Endothelial cell of umbilical vein (primary cell): ENCODE measurements at regions not wholly inside any gene's neighbourhood (a gene's known extent, or its start where the extent isn't known, plus 50 kb on each side); places are given as distances from the start of the nearest gene placed in this dataset.

ENCODE experiments used
- BruUV-seq: library from RNA; stranded (reverse); fragments of 400-500 nt; replicated peaks from 2 replicates; lab custom pipeline; 2021; lab: Mats Ljungman, UMichigan
- CTCF ChIA-PET: fragments of 300-600, 350-600 bp; sonication (Branson Sonifier 250); formaldehyde crosslinking; loops from one replicate; lab custom pipeline; 2021; ENCODE audit warnings: antibody characterized with exemption, inconsistent platforms; lab: Charles Lee
- POLR2A ChIA-PET: fragments of 300-600, 350-600 bp; sonication (Branson Sonifier 250); formaldehyde crosslinking; loops from one replicate; lab custom pipeline; 2021; ENCODE audit warnings: antibody characterized with exemption, inconsistent platforms; lab: Charles Lee
- DNase-seq: peaks from one replicate; pipeline ENCODE4 v3.0.0-alpha.2; 2011; ENCODE audit warnings: low read depth, low spot score
- FAIRE-seq: peaks from 2 replicates; lab custom pipeline; 2011; peaks lifted over from hg19 to GRCh38; lab: Jason Lieb, UNC
- H2AFZ ChIP-seq: 2 replicates; pipeline ENCODE4 v1.6.0; 2012; ENCODE audit warnings: low read depth, low read length, control low read depth, inconsistent platforms
- H3K27ac ChIP-seq: 2 replicates; pipeline ENCODE4 v1.5.1; 2011; ENCODE audit warnings: low read depth, mild to moderate bottlenecking, control low read depth, low read length, moderate library complexity; ENCODE audit not compliant: insufficient read depth
- H3K27me3 ChIP-seq, 2 experiments: 2 replicates each; pipeline versions ENCODE4 v1.6.0 to v1.6.1; 2011; ENCODE audit warnings: low read length in 2 of 2, mixed read lengths in 1 of 2; ENCODE audit not compliant: control insufficient read depth in 2 of 2, insufficient read depth in 2 of 2
- H3K36me3 ChIP-seq, 2 experiments: 2 replicates in 1 of 2; 3 replicates in 1 of 2; pipeline ENCODE4 v1.5.1; 2011; ENCODE audit warnings: low read length in 2 of 2, mild to moderate bottlenecking in 1 of 2, moderate library complexity in 1 of 2; ENCODE audit not compliant: control insufficient read depth in 2 of 2, insufficient read depth in 2 of 2; ENCODE audit errors: extremely low read depth in 1 of 2
- H3K4me1 ChIP-seq: 3 replicates; pipeline ENCODE4 v1.5.1; 2011; ENCODE audit warnings: mild to moderate bottlenecking, low read length; ENCODE audit not compliant: control insufficient read depth, insufficient read depth; ENCODE audit errors: extremely low read depth
- H3K4me2 ChIP-seq: 2 replicates; pipeline ENCODE4 v1.6.1; 2011; ENCODE audit warnings: low read length, control low read depth, mixed read lengths; ENCODE audit not compliant: insufficient read depth
- H3K4me3 ChIP-seq, 3 experiments: fragments of 200-600 bp in 1 of 3; sonication (generic), shearing (Covaris generic) in 1 of 3; replicated peaks in 1 of 3; 2 replicates each; pipeline ENCODE4 v1.5.1; 2011 to 2016; ENCODE audit warnings: control low read depth in 3 of 3, low read length in 3 of 3, mild to moderate bottlenecking in 2 of 3, inconsistent platforms in 1 of 3, low read depth in 1 of 3, moderate library complexity in 1 of 3; ENCODE audit not compliant: insufficient read depth in 1 of 3
- H3K79me2 ChIP-seq: 2 replicates; pipeline ENCODE4 v1.6.0; 2012; ENCODE audit warnings: low read length, inconsistent platforms; ENCODE audit not compliant: control insufficient read depth, insufficient read depth
- H3K9ac ChIP-seq: replicated peaks from 2 replicates; pipeline ENCODE3; 2011; ENCODE audit warnings: low read length, control low read depth; ENCODE audit not compliant: insufficient read depth; ENCODE audit errors: extremely low read depth
- H3K9me1 ChIP-seq: replicated peaks from 3 replicates; pipeline ENCODE4 v1.6.0; 2011; ENCODE audit warnings: mild to moderate bottlenecking, low read length; ENCODE audit not compliant: control insufficient read depth, insufficient read depth; ENCODE audit errors: extremely low read depth
- H3K9me3 ChIP-seq: replicated peaks from 2 replicates; pipeline ENCODE4 v1.5.1; 2012; ENCODE audit warnings: low read length, inconsistent platforms; ENCODE audit not compliant: control insufficient read depth, insufficient read depth
- H4K20me1 ChIP-seq: replicated peaks from 2 replicates; pipeline ENCODE3; 2011; ENCODE audit warnings: mild to moderate bottlenecking, low read length; ENCODE audit not compliant: control insufficient read depth, insufficient read depth; ENCODE audit errors: extremely low read depth
- CTCF ChIP-seq, 2 donors: IDR thresholded peaks; 1 replicate in 1 of 2; 2 replicates in 1 of 2; pipeline ENCODE4 v1.5.1; 2011; ENCODE audit warnings: low read length in 2 of 2, mild to moderate bottlenecking in 2 of 2, moderate library complexity in 2 of 2, control low read depth in 1 of 2, inconsistent platforms in 1 of 2, low read depth in 1 of 2; ENCODE audit not compliant: insufficient read depth in 1 of 2; ENCODE audit errors: extremely low read depth in 1 of 2
- EZH2 ChIP-seq: IDR thresholded peaks from 2 replicates; pipeline ENCODE4 v1.6.1; 2012; ENCODE audit warnings: borderline replicate concordance, low read depth, mild to moderate bottlenecking, moderate library complexity, low read length, inconsistent platforms; ENCODE audit not compliant: severe bottlenecking
- FOS ChIP-seq: IDR thresholded peaks from 2 replicates; pipeline ENCODE4 v1.6.1; 2011; ENCODE audit warnings: mild to moderate bottlenecking, low read length, moderate library complexity, borderline replicate concordance; ENCODE audit not compliant: insufficient read depth
- GATA2 ChIP-seq: IDR thresholded peaks from 2 replicates; pipeline ENCODE4 v1.7.0; 2011; ENCODE audit warnings: low read depth, mild to moderate bottlenecking, moderate library complexity, mixed read lengths, low read length; ENCODE audit not compliant: insufficient read length, insufficient read depth
- JUN ChIP-seq: IDR thresholded peaks from 2 replicates; pipeline ENCODE4 v1.6.1; 2011; ENCODE audit warnings: borderline replicate concordance, low read depth; ENCODE audit not compliant: insufficient read length, insufficient read depth
- MAX ChIP-seq: IDR thresholded peaks from 2 replicates; pipeline ENCODE4 v1.6.1; 2011; ENCODE audit not compliant: insufficient read depth, insufficient read length
- MYC ChIP-seq: IDR thresholded peaks from one replicate; pipeline ENCODE4 v1.6.1; 2011; ENCODE audit warnings: mild to moderate bottlenecking, low read depth, low read length
- POLR2A ChIP-seq: IDR thresholded peaks from 2 replicates; pipeline ENCODE4 v1.6.1; 2012; ENCODE audit warnings: low read depth, mild to moderate bottlenecking, control low read depth, low read length
- POLR2AphosphoS5 ChIP-seq: IDR thresholded peaks from 2 replicates; pipeline ENCODE4 v1.6.1; 2012; ENCODE audit warnings: low read depth, mild to moderate bottlenecking, control low read depth, low read length, moderate library complexity; ENCODE audit not compliant: insufficient read depth
- dilution Hi-C: fragments of 300-500 bp; cut with MboI; formaldehyde crosslinking; loops from one replicate; pipeline ENCODE4 v1.15.0; 2019; ENCODE audit warnings: low sequenced_read_pairs; ENCODE audit not compliant: extremely low pct_ligation_motif_present
- intact Hi-C: fragments of 100-400 bp; cut with micrococcal nuclease; formaldehyde crosslinking; loops from one replicate; pipeline ENCODE4 v1.10.0; 2022

DNA sequence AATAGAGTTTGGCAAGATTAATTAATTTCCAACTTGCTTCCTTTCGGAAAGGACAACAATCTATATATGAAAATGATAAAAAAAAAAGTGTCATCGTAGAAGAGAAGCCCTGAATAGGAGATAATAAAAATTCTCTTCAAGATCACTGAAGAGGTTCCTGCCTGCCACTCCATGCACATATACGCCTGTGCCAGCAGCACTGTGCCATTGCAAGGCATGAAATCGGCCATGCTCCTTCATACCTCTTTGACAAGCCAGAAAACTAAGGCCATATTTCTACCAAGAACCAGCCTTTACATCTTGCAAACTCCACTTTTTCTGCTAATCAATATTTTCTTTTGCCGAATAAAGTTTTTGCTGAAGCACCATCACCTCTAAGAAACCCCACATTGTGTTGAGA is 365.5 kb downstream of the CXXC4 start:
- ChIA-PET POLR2A (no interaction called here), CTCF (no interaction called here)
- no TSS peak for BruUV-seq
- Histone ChIP-seq H3K9me3 (no peaks in the 10 kb centered on the region), H3K9ac (no peak overlapping the region), H3K4me3 (no peak overlapping the region), H3K4me1 (no peaks in the 10 kb centered on the region), H4K20me1 (no peaks in the 10 kb centered on the region), H3K36me3 (no peaks in the 10 kb centered on the region), H2AFZ (no peak overlapping the region), H3K27me3 (no peaks in the 10 kb centered on the region), H3K79me2 (no peaks in the 10 kb centered on the region), H3K4me2 (no peak overlapping the region), H3K9me1 (no peaks in the 10 kb centered on the region), H3K27ac (no peak overlapping the region)
- FAIRE-seq (no peak), DNase-seq (no peak)
- TF ChIP-seq MAX (no peak), POLR2A (no peak), CTCF (IDR thresholded peaks at IDR 0.05; ENCODE audit: extremely low read depth in 1 of 2, insufficient read depth in 1 of 2, low read depth in 1 of 2, low read length in 2 of 2) (no peak), JUN (no peak), POLR2AphosphoS5 (no peak), MYC (no peak), EZH2 (no peak), FOS (no peak), GATA2 (no peak)
- intact Hi-C loops (no loop called here), dilution Hi-C loops (no loop called here)
